K562 (cell line): ENCODE measurements at regions not wholly inside any gene's neighbourhood (a gene's known extent, or its start where the extent isn't known, plus 50 kb on each side); places are given as distances from the start of the nearest gene placed in this dataset.

ENCODE experiments used
- ATAC-seq: fragments of 200-7000 bp; cut with Tn5 transposase; 3 replicates; pipeline ENCODE4 v1.9.1; 2020; ENCODE audit warnings: moderate library complexity
- BruUV-seq: library from RNA; stranded (reverse); fragments of 400-500 nt; replicated peaks from 2 replicates; lab custom pipeline; 2021; lab: Mats Ljungman, UMichigan
- CTCF ChIA-PET: fragments of 300-600 bp; formaldehyde crosslinking; extraction: SDS; loops from one replicate; lab custom pipeline; 2021; ENCODE audit warnings: low intra/inter-chr PET ratio; lab: Yijun Ruan, JAX
- POLR2A ChIA-PET: fragments of 300-600, 350-650 bp; sonication (Branson Sonifier 250); formaldehyde crosslinking; extraction: SDS; loops from one replicate; lab custom pipeline; 2021; ENCODE audit warnings: antibody characterized with exemption, inconsistent platforms; lab: Yijun Ruan, JAX
- DNase-seq, 4 experiments: peaks; one replicate each; pipeline versions ENCODE4 v3.0.0 to v3.0.0-alpha.2; 2011 to 2018; ENCODE audit warnings: low spot score in 3 of 4, mixed read lengths in 3 of 4; ENCODE audit errors: extremely low read depth in 1 of 4
- FAIRE-seq: peaks from 2 replicates; lab custom pipeline; 2011; peaks lifted over from hg19 to GRCh38; lab: Jason Lieb, UNC
- H2AFZ ChIP-seq: 2 replicates; pipeline ENCODE4 v1.6.0; 2011; ENCODE audit warnings: low read depth, low read length, control low read depth, inconsistent platforms
- H3K27ac ChIP-seq: fragments of 200-600 bp; 3 replicates; pipeline ENCODE4 v1.8.0; 2011; ENCODE audit warnings: low read depth, mild to moderate bottlenecking, control low read depth, inconsistent platforms, low read length, moderate library complexity, mixed read lengths; ENCODE audit errors: extremely low read depth
- H3K27me3 ChIP-seq, 2 experiments: fragments of 300-600 bp in 1 of 2; 2 replicates in 1 of 2; 3 replicates in 1 of 2; pipeline versions ENCODE4 v1.6.0 to v1.8.0; 2011; ENCODE audit warnings: inconsistent platforms in 2 of 2, low read length in 2 of 2, mild to moderate bottlenecking in 1 of 2, mixed read lengths in 1 of 2, moderate library complexity in 1 of 2; ENCODE audit not compliant: control insufficient read depth in 2 of 2, insufficient read depth in 2 of 2
- H3K36me3 ChIP-seq: fragments of 300-600 bp; 3 replicates; pipeline ENCODE4 v1.8.0; 2011; ENCODE audit warnings: mild to moderate bottlenecking, low read length, inconsistent platforms; ENCODE audit not compliant: control insufficient read depth, insufficient read depth
- H3K4me1 ChIP-seq, 2 experiments: fragments of 200-600 bp in 1 of 2; replicated peaks in 1 of 2; 2 replicates in 1 of 2; 3 replicates in 1 of 2; pipeline versions ENCODE4 v1.5.1 to v1.8.0; 2011; ENCODE audit warnings: inconsistent platforms in 2 of 2, low read length in 2 of 2, mild to moderate bottlenecking in 1 of 2, mixed read lengths in 1 of 2, moderate library complexity in 1 of 2; ENCODE audit not compliant: control insufficient read depth in 2 of 2, insufficient read depth in 2 of 2
- H3K4me2 ChIP-seq: 2 replicates; pipeline ENCODE4 v1.6.1; 2011; ENCODE audit warnings: low read length, control low read depth, inconsistent platforms, mixed read lengths; ENCODE audit not compliant: insufficient read depth
- H3K4me3 ChIP-seq: fragments of 200-600 bp; sonication (generic), shearing (Covaris generic); 2 replicates; pipeline ENCODE4 v1.5.1; 2016; ENCODE audit warnings: control low read depth, inconsistent platforms
- H3K79me2 ChIP-seq: fragments of 200-600 bp; 3 replicates; pipeline ENCODE4 v1.8.0; 2011; ENCODE audit warnings: low read length, inconsistent platforms; ENCODE audit not compliant: control insufficient read depth, insufficient read depth
- H3K9ac ChIP-seq, 2 experiments: 2 replicates each; pipeline versions ENCODE4 v1.6.0 to v1.6.1; 2011; ENCODE audit warnings: low read depth in 2 of 2, low read length in 2 of 2, control low read depth in 1 of 2, inconsistent platforms in 1 of 2, mild to moderate bottlenecking in 1 of 2, mixed read lengths in 1 of 2; ENCODE audit not compliant: insufficient read depth in 1 of 2
- H3K9me1 ChIP-seq: one replicate; pipeline ENCODE4 v1.6.0; 2011; ENCODE audit warnings: inconsistent platforms, mild to moderate bottlenecking, low read length, moderate library complexity; ENCODE audit not compliant: control insufficient read depth, insufficient read depth
- H3K9me3 ChIP-seq: replicated peaks from 2 replicates; pipeline ENCODE4 v1.5.1; 2011; ENCODE audit warnings: low read depth, low read length, inconsistent platforms; ENCODE audit not compliant: control insufficient read depth, insufficient read depth
- H4K20me1 ChIP-seq: replicated peaks from 2 replicates; pipeline ENCODE4 v1.6.1; 2011; ENCODE audit warnings: low read length, inconsistent platforms, mixed read lengths; ENCODE audit not compliant: control insufficient read depth, insufficient read depth
- E2F5 ChIP-seq: sonication (generic); formaldehyde crosslinking; IDR thresholded peaks from 2 replicates; pipeline ENCODE4 v1.8.0; 2022; ENCODE audit warnings: mild to moderate bottlenecking, missing genetic modification reagents
- HCFC1 ChIP-seq: IDR thresholded peaks from 2 replicates; pipeline ENCODE4 v1.6.1; 2012; ENCODE audit warnings: low read depth, low read length, improper control_type of control experiment
- HDAC3 ChIP-seq: fragments of 450-650 bp; IDR thresholded peaks from 2 replicates; pipeline ENCODE4 v1.6.1; 2018; ENCODE audit warnings: borderline replicate concordance, mild to moderate bottlenecking, moderate library complexity; ENCODE audit not compliant: partially characterized antibody
- MNT ChIP-seq, 2 experiments: fragments of 450-650 bp; conservative IDR thresholded peaks; 2 replicates each; pipeline ENCODE4 v1.6.1; 2017; ENCODE audit warnings: mild to moderate bottlenecking in 2 of 2, moderate library complexity in 2 of 2
- NRF1 ChIP-seq, 2 experiments: fragments of 450-650 bp; IDR thresholded peaks in 1 of 2; conservative IDR thresholded peaks in 1 of 2; 2 replicates each; pipeline ENCODE4 v1.6.1; 2014; ENCODE audit warnings: mild to moderate bottlenecking in 2 of 2
- POLR3A ChIP-seq: IDR thresholded peaks from 2 replicates; pipeline ENCODE4 v1.6.1; 2011; ENCODE audit warnings: borderline replicate concordance, mild to moderate bottlenecking, moderate library complexity; ENCODE audit not compliant: insufficient read length, insufficient read depth; ENCODE audit errors: extremely low read depth
- RBBP5 ChIP-seq: fragments of 200-600 bp; sonication (generic); IDR thresholded peaks from 2 replicates; pipeline ENCODE4 v1.6.1; 2012; ENCODE audit warnings: borderline replicate concordance, mild to moderate bottlenecking, low read length, control low read depth, inconsistent platforms; ENCODE audit not compliant: insufficient read depth, poor library complexity, severe bottlenecking
- RBM25 ChIP-seq: fragments of 200-400 bp; formaldehyde crosslinking; IDR thresholded peaks from 2 replicates; pipeline ENCODE4 v1.6.1; 2018; ENCODE audit warnings: low read length, low read depth, moderate library complexity; ENCODE audit not compliant: severe bottlenecking
- SIN3B ChIP-seq: fragments of 450-650 bp; IDR thresholded peaks from 2 replicates; pipeline ENCODE4 v1.6.1; 2017; ENCODE audit warnings: low read depth, mild to moderate bottlenecking, moderate library complexity
- SMAD1 ChIP-seq: fragments of 150-350 bp; IDR thresholded peaks from 2 replicates; pipeline ENCODE4 v1.6.1; 2014; ENCODE audit warnings: low read length, low read depth; ENCODE audit not compliant: partially characterized antibody
- SP2 ChIP-seq: IDR thresholded peaks from 2 replicates; pipeline ENCODE4 v1.6.1; 2011; ENCODE audit warnings: mild to moderate bottlenecking, low read depth, low read length, moderate library complexity; ENCODE audit not compliant: poor library complexity, severe bottlenecking; ENCODE audit errors: extremely low read depth
- THAP12 ChIP-seq: fragments of 250-450 bp; sonication (Bioruptor Pico); IDR thresholded peaks from 2 replicates; pipeline ENCODE4 v1.9.0; 2021; ENCODE audit warnings: mild to moderate bottlenecking, inconsistent platforms
- ZBTB9 ChIP-seq: fragments of 450-650 bp; formaldehyde crosslinking; IDR thresholded peaks from 2 replicates; pipeline ENCODE4 v1.4.0; 2020; ENCODE audit warnings: mild to moderate bottlenecking, moderate library complexity
- ZNF507 ChIP-seq: conservative IDR thresholded peaks from 2 replicates; pipeline ENCODE4 v1.6.1; 2017; ENCODE audit warnings: missing genetic modification characterization, missing compliant biosample characterization
- ZNF512 ChIP-seq: IDR thresholded peaks from 2 replicates; pipeline ENCODE4 v1.6.1; 2016; ENCODE audit warnings: missing genetic modification characterization, missing compliant biosample characterization
- WGBS: fragments of 100-300 bp; shearing (Covaris generic); methylation state at CpG from one replicate; pipeline ENCODE4 v1.1.6; 2016; ENCODE audit warnings: low coverage, mixed read lengths; ENCODE audit not compliant: insufficient coverage; ENCODE audit errors: missing lambda C conversion rate; 5-methylcytosine and 5-hydroxymethylcytosine counted together
- in situ Hi-C: fragments of 300-500 bp; cut with MboI; formaldehyde crosslinking; loops from 4 replicates; pipeline ENCODE4 v1.15.0; 2018; ENCODE audit warnings: inconsistent platforms, mixed read lengths
- intact Hi-C: fragments of 100-400 bp; cut with micrococcal nuclease; formaldehyde crosslinking; loops from 2 replicates; pipeline ENCODE4 v1.14.2; 2022

GRCh38 chrX:6645216-6645615, 110.3 kb upstream of the VCX3A start:
- DNase-seq, result no peak
- Histone ChIP-seq H3K4me3 (no peak overlapping the region), H3K79me2 (no peaks in the 10 kb centered on the region), H2AFZ (no peak overlapping the region), H3K9ac (no peak overlapping the region), H3K36me3 (no peaks in the 10 kb centered on the region), H3K9me3 (no peaks in the 10 kb centered on the region), H3K9me1 (no peaks in the 10 kb centered on the region), H4K20me1 (no peaks in the 10 kb centered on the region), H3K4me1 (no peaks in the 10 kb centered on the region), H3K27me3 (no peaks in the 10 kb centered on the region), H3K27ac (no peak overlapping the region), H3K4me2 (no peak overlapping the region)
- FAIRE-seq, result no peak
- CTCF ChIA-PET, result no interaction called here
- 0% methylated on average over 2 of the region's 2 CpGs for WGBS
- POLR2A ChIA-PET, result no interaction called here
- ATAC-seq, result no peak
- in situ Hi-C loops (no loop called here), intact Hi-C loops (no loop called here)
- no TSS peak for BruUV-seq
- no peak for TF ChIP-seq SP2
- TF ChIP-seq NRF1 (conservative IDR thresholded peaks at IDR 0.05 in 1 of 2, IDR thresholded peaks at IDR 0.05 in 1 of 2), result no peak
- no peak for TF ChIP-seq ZBTB9 (CRISPR knock-in tag)
- no peak for TF ChIP-seq HDAC3
- no peak for TF ChIP-seq ZNF512 (tag)
- TF ChIP-seq RBBP5, result no peak
- no peak for TF ChIP-seq RBM25
- no peak for TF ChIP-seq MNT (conservative IDR thresholded peaks at IDR 0.05)
- TF ChIP-seq THAP12 (CRISPR knock-in tag), result no peak
- TF ChIP-seq SIN3B, result no peak
- TF ChIP-seq ZNF507 (tag), result no peak
- no peak for TF ChIP-seq HCFC1
- no peak for TF ChIP-seq SMAD1
- no peak for TF ChIP-seq E2F5
- TF ChIP-seq POLR3A, result no peak
